HG03175 (cell line): ENCODE measurements at regions not wholly inside any gene's neighbourhood (a gene's known extent, or its start where the extent isn't known, plus 50 kb on each side); places are given as distances from the start of the nearest gene placed in this dataset.
A peak's percentile ranks its signal among the peaks of the same experiment; 100 is the strongest.
"Not testable (repeated sequence)": the region's sequence is repeated elsewhere in the genome, so short reads cannot be mapped to it uniquely, and the experiment has no call there.

Experiments
- ATAC-seq: cut with Tn5 transposase; IDR thresholded peaks from one replicate; pipeline ENCODE4 v1.9.1; 2021; ENCODE audit warnings: mild to moderate bottlenecking, moderate library complexity; ENCODE audit not compliant: unreplicated experiment

GRCh38 chr14:28944605-28945004 lies 178.0 kb downstream of the FOXG1 start:
- ATAC-seq = no peak

GRCh38 chr14:28946267-28946666 lies 179.7 kb downstream of the FOXG1 start:
- ATAC-seq = no peak

GRCh38 chr14:28949503-28949902 lies 182.9 kb downstream of the FOXG1 start:
- no peak for ATAC-seq

GRCh38 chr14:28952161-28952560 lies 185.6 kb downstream of the FOXG1 start:
- no peak for ATAC-seq

- ATAC-seq = no peak
Measured at GRCh38 chr14:28952666-28953065, 186.1 kb downstream of the FOXG1 start.

- ATAC-seq = no peak
Measured at GRCh38 chr14:28953973-28954372, 187.4 kb downstream of the FOXG1 start.

DNA sequence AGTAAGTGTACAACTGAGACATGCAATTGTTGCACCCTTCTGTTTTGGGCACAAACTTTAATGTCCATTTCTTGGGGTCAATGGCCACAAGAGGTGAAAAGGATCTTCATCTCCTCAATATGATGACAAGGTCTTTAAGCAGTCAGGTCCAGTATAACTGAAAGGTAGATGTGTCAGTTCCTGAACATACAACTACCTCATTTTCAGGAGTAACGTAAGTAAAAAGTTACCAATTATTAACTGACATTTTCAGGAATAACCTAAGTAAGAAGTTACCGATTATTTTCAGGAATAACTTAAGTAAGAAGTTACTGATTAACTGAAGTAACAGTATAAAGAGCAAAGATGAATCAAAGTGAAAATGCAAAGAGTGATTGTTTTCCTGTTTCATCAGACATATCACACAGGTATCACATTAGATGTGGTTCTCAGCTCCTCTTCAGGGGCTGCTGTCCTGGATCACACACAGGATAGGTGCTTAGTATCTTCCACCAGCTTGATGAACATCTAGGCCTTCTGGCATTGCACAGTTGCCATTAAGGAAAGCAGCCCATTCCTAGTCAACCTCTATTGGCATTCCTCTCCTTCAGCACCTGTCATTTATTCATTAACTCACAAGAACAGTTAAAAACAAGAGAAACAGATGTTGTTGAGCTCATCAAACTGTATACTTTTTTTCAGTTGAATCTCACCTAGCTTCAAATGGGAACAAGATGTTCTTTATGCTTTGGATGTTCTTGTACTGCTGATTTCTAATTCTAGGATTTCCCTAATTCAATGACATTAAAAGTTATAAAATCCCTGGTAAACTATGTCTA lies 200.0 kb downstream of the FOXG1 start:
- ATAC-seq = peak; percentile 88

- no peak for ATAC-seq
Measured at GRCh38 chr14:28975084-28975483, 208.5 kb downstream of the FOXG1 start.

DNA sequence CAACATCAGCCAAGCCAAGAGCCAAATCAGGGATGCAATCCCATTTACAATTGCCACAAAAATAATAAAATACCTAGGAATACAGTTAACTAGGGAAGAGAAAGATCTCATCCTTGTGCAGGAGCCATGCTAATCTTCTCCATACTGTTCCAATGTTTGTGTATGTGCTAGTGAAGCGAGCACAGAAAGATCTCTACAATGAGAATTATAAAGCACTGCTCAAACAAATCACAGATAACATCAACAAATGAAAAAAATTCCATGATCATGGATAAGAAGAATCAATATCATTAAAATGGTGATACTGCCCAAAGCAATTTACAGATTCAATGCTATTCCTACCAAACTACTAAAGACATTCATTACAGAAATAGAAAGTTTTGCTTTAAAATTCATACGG lies 215.6 kb downstream of the FOXG1 start:
- no peak for ATAC-seq

GRCh38 chr14:28983279-28983678 lies 216.7 kb downstream of the FOXG1 start:
- ATAC-seq = no peak

DNA sequence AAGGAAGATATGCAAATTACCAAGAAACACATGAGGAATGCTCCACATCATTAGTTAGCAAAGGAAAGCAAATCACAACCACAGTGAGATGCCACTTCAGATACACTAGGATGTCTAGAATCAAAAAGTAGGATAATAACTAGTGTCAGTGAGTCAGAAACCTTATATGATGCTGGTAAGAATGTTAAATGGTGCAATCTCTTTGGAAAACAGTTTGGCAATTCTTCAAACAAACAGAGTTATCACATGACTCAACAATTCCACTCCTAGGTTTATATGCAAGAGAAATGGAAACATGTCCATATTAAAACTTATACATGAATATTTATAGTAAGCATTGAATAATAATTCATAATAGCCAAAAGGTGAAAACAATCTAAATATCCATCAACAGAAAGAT lies 220.9 kb downstream of the FOXG1 start:
- no peak for ATAC-seq

GRCh38 chr14:28997196-28997595 lies 230.6 kb downstream of the FOXG1 start:
- not testable (repeated sequence) for ATAC-seq

GRCh38 chr14:28999656-29000055 lies 233.1 kb downstream of the FOXG1 start:
- ATAC-seq = no peak

DNA sequence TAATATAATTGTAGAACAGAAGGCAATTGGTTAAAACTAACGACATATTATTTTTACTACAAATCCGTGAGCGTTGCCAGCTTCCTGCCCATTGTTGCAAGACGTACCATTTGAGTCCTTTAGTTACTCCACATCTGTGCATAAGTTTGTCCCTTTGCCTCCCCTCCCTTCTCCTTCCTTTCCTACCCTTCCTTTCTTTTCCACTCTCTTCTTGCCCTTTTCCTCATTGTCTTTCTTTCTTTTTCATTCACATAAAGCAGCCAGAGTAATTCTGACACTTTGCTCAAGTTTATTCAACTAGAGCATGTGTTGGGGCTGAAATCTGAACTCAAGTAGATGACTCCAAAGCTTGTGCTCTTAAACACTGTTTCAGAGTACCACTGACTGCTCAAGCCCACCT lies 239.1 kb downstream of the FOXG1 start:
- no peak for ATAC-seq

- ATAC-seq = no peak
Measured at GRCh38 chr14:29007990-29008389, 241.4 kb downstream of the FOXG1 start.

- no peak for ATAC-seq
Measured at GRCh38 chr14:29016050-29016900, 249.7 kb downstream of the FOXG1 start.

DNA sequence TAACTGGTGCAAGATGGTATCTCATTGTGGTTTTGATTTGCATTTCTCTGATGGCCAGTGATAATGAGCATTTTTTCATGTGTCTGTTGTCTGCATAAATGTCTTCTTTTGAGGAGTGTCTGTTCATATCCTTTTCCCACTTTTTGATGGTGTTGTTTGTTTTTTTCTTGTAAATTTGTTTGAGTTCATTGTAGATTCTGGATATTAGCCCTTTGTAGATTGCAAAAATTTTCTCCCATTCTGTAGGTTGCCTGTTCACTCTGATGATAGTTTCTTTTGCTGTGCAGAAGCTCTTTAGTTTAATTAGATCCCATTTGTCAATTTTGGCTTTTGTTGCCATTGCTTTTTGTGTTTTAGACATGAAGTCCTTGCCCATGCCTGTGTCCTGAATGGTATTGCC lies 256.9 kb downstream of the FOXG1 start:
- ATAC-seq = not testable (repeated sequence)

DNA sequence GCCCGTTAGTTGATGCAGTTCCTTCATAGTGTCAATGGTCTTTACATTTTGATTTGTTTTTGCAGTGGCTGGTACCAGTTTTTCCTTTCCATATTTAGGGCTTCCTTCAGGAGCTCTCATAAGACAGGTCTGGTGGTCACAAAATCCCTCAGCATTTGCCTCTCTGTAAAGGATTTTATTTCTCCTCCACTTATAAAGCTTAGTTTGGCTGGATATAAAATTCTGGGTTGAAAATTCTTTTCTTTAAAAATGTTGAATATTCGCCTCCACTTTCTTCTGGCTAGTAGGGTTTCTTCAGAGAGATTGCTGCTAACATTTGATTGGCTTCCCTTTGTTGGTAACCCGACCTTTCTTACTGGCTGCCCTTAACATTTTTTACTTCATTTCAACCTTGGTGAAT lies 260.9 kb downstream of the FOXG1 start:
- not testable (repeated sequence) for ATAC-seq

DNA sequence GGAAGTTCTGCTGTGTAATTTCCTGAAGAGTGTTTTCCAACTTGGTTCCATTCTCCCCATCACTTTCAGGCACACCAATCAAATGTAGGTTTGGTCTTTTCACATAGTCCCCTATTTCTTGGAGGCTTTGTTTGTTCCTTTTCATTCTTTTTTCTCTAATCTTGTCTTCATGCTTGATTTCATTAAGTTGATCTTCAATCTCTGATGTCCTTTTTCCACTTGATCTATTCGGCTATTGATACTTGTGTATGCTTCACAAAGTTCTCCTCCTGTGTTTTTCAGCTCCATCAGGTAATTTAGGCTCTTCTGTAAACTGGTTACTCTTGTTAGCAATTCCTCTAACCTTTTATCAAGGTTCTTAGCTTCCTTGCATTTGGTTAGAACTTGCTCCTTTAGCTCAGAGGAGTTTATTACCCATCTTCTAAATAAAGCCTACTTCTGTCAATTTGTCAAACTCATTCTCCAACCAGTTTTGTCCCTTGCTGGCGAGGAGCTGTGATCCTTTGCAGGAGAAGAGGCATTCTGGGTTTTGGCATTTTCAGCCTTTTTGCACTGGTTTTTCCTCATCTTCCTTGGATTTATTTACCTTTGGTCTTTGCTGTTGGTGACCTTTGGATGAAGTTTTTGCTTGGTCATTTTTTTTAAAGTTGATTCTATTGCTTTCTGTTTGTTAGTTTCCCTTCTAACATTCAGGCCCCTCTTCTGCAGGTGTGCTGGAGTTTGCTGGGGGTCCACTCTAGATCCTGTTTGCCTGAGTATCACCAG lies 261.5 kb downstream of the FOXG1 start:
- not testable (repeated sequence) for ATAC-seq

GRCh38 chr14:29028973-29029582 lies 262.5 kb downstream of the FOXG1 start:
- ATAC-seq = no peak

DNA sequence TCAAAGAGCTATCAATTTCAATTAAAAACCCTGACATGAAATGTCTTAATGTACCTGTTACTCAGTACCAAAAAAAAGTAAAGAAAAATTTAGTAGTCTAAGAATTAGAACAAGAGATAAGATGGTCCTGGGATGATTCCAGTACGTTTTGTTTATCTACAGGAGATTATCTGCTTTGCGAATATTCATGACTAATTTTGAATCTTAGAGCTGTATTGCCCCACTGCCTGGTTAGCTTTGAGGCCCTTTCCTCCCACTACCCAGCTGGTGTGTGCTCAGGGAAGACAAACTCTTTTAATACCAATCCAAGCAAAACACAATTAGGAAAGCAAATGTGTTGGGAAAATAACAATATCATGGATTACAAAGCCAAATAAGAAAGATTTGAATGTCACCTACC lies 263.5 kb downstream of the FOXG1 start:
- ATAC-seq = no peak
